Left ventricle myocardium inferior (tissue), 1 donor: ENCODE measurements at regions not wholly inside any gene's neighbourhood (a gene's known extent, or its start where the extent isn't known, plus 50 kb on each side); places are given as distances from the start of the nearest gene placed in this dataset.

Experiments used
- DNase-seq: peaks from one replicate; pipeline ENCODE4 v3.0.0-alpha.2; 2020
- H3K27ac ChIP-seq: fragments of 200-600 bp; replicated peaks from 2 replicates; pipeline ENCODE4 v1.8.0; 2021
- H3K27me3 ChIP-seq: fragments of 200-600 bp; 2 replicates; pipeline ENCODE4 v1.8.0; 2021; ENCODE audit warnings: low read depth
- H3K36me3 ChIP-seq: fragments of 200-600 bp; 2 replicates; pipeline ENCODE4 v1.8.0; 2021
- H3K4me1 ChIP-seq: fragments of 200-600 bp; 2 replicates; pipeline ENCODE4 v1.8.0; 2021
- H3K4me3 ChIP-seq: fragments of 200-600 bp; 2 replicates; pipeline ENCODE4 v1.8.0; 2021; ENCODE audit warnings: mild to moderate bottlenecking, moderate library complexity
- H3K9me3 ChIP-seq: fragments of 200-600 bp; replicated peaks from 2 replicates; pipeline ENCODE4 v1.8.0; 2021
- intact Hi-C: fragments of 100-400 bp; cut with micrococcal nuclease; formaldehyde crosslinking; loops from one replicate; pipeline ENCODE4 v1.11.0; 2022
- TF ChIP-seq, protein P1 (sequence below): fragments of 200-600 bp; IDR thresholded peaks from 2 replicates; pipeline ENCODE4 v1.8.0; 2021; ENCODE audit warnings: antibody characterized with exemption, mild to moderate bottlenecking, borderline replicate concordance
- donor health status: DM: no; HTN: yes; CAD: no; lungs with severe emphysema.

DNA sequence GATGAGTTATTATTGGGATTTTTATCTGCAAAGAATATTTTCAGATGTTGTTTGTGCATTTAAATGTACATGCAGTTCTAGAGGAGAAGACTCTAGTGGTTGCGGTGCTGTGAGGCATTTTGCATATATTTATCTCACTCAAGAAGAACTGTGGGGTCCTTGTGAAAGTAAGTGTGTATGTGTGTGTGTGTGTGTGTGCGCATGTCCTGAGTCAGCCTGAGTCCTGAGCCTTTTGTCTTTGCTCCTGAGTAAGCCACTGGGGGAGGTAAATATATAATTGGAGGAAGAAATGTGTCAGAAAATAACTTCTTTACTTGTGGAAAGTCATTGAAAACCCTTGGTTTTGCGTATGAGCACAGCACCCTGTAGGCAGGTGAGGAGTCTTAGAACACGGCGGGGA lies 55.6 kb upstream of the CD34 start:
- no peak for DNase-seq
- intact Hi-C loops: no loop called here
- Histone ChIP-seq H3K4me1 (peaks cover 33% of the 10 kb centered on the region), H3K36me3 (no peaks in the 10 kb centered on the region), H3K9me3 (no peaks in the 10 kb centered on the region), H3K27ac (no peak overlapping the region), H3K4me3 (no peak overlapping the region), H3K27me3 (no peaks in the 10 kb centered on the region)
- TF ChIP-seq, protein P1, sequence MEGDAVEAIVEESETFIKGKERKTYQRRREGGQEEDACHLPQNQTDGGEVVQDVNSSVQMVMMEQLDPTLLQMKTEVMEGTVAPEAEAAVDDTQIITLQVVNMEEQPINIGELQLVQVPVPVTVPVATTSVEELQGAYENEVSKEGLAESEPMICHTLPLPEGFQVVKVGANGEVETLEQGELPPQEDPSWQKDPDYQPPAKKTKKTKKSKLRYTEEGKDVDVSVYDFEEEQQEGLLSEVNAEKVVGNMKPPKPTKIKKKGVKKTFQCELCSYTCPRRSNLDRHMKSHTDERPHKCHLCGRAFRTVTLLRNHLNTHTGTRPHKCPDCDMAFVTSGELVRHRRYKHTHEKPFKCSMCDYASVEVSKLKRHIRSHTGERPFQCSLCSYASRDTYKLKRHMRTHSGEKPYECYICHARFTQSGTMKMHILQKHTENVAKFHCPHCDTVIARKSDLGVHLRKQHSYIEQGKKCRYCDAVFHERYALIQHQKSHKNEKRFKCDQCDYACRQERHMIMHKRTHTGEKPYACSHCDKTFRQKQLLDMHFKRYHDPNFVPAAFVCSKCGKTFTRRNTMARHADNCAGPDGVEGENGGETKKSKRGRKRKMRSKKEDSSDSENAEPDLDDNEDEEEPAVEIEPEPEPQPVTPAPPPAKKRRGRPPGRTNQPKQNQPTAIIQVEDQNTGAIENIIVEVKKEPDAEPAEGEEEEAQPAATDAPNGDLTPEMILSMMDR: no peak

DNA sequence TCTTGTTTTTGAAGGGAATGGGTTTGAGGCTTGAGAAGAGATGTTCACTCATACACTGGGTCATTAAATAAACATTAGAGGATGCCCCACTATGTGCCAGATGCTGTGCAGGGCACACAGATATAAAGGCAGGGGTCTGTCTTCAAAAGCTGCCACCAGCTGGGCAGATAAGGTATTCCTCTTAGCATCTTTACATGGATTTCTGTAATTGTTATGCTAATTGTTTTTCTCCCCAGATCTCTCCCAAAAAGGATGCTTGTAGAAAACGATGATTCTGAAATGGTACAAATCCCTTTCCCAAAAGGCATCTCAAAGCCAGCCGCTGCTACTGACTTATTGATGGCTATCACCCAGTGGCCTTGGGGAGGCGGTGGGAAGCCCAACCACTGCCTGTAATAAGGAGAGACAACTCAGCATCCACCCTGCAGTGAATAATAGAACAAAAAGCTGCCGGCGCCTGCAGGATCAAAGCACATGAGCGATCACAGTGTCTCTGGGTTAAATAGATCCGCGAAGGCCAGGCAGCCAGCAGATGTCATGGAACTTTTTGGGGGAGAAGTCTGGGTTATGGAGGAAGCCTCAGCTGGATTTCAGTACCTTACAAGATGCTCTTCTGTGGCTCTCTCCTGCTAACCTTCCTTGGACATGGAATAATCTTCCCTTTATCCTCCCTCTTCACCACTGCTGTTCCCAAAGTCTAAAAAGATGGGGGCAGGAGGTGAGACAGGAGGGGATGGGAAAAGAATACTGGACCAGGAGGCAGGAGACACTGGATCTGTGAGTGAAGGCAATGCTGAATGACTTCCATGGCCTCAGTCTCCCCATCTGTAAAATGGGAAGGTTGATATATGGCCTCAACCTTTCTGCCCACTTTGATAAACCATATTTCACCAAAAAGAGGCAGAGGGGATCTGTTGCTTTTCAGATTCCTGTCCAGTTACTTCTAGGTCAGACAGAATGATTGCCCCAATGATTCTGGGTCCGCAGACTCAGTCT lies 54.8 kb upstream of the CD34 start:
- H3K4me3 ChIP-seq: no peak overlapping the region
- no peaks in the 10 kb centered on the region for H3K27me3 ChIP-seq
- peak overlapping the region; percentile 100 for H3K27ac ChIP-seq
- TF ChIP-seq, protein P1: no peak
- no peaks in the 10 kb centered on the region for H3K9me3 ChIP-seq
- no peak for DNase-seq
- peaks cover 42% of the 10 kb centered on the region for H3K4me1 ChIP-seq
- no peaks in the 10 kb centered on the region for H3K36me3 ChIP-seq
- intact Hi-C loops: no loop called here

DNA sequence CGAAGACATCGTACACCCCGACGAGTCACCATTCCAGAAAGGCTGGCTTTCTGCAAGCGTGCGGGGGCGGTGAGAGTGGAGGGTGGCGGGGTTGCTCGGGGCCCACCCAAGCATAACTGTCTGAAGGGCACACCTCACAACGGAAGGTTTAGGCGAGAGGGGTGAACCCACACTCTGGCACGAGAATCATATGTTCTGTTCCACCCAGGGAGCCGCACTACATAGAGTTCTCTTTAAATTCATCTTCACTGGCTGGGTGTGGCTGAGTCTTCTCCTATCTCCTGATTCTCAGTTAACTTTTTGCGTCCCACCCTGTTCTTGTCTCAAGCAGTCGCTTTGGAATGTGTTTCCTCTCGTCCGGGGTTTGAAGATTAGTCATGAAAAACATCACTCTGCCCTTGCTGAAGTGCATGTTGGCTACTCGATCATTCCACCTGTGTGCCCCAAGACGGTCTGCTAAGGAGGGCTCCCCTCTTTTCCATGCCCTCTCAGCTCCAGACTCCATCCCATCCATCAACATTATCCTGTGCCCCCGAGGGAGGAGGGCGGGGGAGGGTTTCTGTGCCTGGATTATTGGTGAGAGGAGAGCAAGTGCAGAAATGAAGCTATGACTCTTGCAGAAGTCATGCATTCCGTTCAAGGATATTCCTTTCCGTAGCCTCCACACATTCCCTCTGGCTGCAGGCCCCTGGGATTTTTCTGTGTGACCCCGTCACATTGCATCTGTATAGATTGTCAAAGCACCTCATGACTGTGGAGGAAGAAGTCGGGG lies 53.5 kb upstream of the CD34 start:
- Histone ChIP-seq H3K27ac (peak overlapping the region; percentile 100), H3K36me3 (no peaks in the 10 kb centered on the region), H3K4me3 (peak overlapping the region; percentile 71), H3K27me3 (no peaks in the 10 kb centered on the region), H3K4me1 (peaks cover 55% of the 10 kb centered on the region), H3K9me3 (no peaks in the 10 kb centered on the region)
- intact Hi-C loops: loop anchor here (5.0 kb wide), 1 partner anchor 72 kb away; no protein-coding TSS in a partner anchor
- no peak for DNase-seq
- TF ChIP-seq, protein P1: no peak

DNA sequence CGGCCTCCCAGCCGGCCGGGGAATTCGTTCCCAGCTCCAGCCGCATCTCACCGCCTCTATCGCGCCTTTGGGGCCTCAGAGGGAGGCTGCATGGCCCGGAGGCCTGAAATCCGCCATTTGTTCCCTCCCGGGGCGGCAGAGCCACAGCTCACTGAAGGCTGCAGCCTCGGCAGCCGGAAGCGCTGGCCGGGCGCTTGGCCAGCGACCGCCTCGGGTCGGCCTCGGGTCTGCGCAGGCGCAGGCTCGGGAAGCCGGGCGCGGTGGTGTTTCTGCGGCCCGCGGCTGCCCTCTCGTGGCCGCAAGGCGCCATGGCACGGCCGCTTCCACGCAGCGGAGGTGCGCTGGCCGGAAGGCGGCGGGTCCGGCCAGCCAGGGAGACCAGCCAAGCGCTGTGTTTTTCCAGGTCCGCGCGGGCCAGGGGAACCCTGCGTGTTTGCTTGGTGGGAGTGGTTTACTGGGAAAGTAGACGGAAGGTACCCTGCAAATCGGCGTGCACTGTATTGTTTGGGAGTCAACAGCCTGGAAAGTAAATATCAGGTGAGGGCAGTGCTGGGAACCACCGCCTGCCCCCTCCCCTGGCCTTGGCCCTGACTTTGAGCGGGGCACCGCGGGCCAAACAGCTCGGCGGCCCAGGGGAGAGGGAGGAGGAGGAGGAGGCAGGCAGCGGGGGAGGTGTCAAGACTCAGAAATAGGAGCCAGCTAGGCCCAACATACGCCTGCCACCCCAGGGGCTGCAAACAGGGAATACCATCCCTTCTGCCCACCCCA lies 52.7 kb upstream of the CD34 start:
- Histone ChIP-seq H3K27me3 (no peaks in the 10 kb centered on the region), H3K4me3 (peak overlapping the region; percentile 71), H3K36me3 (no peaks in the 10 kb centered on the region), H3K27ac (peak overlapping the region; percentile 100), H3K9me3 (no peaks in the 10 kb centered on the region), H3K4me1 (peaks cover 61% of the 10 kb centered on the region)
- DNase-seq: peak; percentile 90
- TF ChIP-seq, protein P1: peak; percentile 100
- intact Hi-C loops: loop anchor here (5.0 kb wide), 1 partner anchor 71 kb away; no protein-coding TSS in a partner anchor
